ENCODE measurements at regions not wholly inside any gene's neighbourhood (a gene's known extent, or its start where the extent isn't known, plus 50 kb on each side); places are given as distances from the start of the nearest gene placed in this dataset.
"Not testable (repeated sequence)": the region's sequence is repeated elsewhere in the genome, so short reads cannot be mapped to it uniquely, and the experiment has no call there.

DNA sequence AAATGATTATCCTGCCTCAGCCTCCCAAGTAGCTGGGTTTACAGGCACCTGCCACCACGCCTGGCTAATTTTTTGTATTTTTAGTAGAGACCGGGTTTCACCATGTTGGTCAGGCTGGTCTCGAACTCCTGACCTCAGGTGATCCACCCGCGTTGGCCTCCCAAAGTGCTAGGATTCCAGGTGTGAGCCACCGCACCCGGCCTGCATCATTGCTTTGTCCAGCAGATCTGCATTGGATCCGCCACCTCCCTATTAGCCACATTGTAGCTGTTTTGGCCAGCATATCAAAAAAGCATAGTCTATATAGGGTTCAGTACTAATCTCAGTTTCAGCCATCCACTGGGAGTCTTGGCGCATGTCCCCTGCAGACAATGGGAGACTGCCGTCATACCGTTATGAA, 194.6 kb upstream of the SHH start:
- CTCF ChIA-PET (ENCODE audit: low intra/inter-chr PET ratio, low total read pairs); POLR2A ChIA-PET; ATAC-seq; H3K9me3 ChIP-seq (ENCODE audit: low read length); DNase-seq (ENCODE audit: low spot score); H3K79me2 ChIP-seq (ENCODE audit: insufficient read depth, low read length); H3K9ac ChIP-seq (ENCODE audit: insufficient read depth, low read depth, low read length); H3K4me2 ChIP-seq (ENCODE audit: low read depth, low read length); FAIRE-seq; H3K36me3 ChIP-seq (replicated peaks in 1 of 2; ENCODE audit: control insufficient read depth in 1 of 2, insufficient read depth in 2 of 2, low read length in 2 of 2); intact Hi-C loops (cut with micrococcal nuclease; ENCODE audit: unreplicated experiment); H3K27ac ChIP-seq (ENCODE audit: extremely low read length, insufficient read depth, low read length); BruUV-seq (replicated peaks); H2AFZ ChIP-seq (ENCODE audit: low read length); in situ Hi-C loops (cut with HindIII; ENCODE audit: extremely low pct_ligation_motif_present, low pct_unique_long_range_greater_than_20kb); H3K4me1 ChIP-seq (ENCODE audit: insufficient read depth, low read length); H3K4me3 ChIP-seq (replicated peaks in 1 of 3; ENCODE audit: insufficient read depth in 1 of 3, low read depth in 2 of 3, low read length in 3 of 3); H4K20me1 ChIP-seq (ENCODE audit: insufficient read depth, low read length): not testable (repeated sequence)
- 47% methylated on average over 11 of the region's 11 CpGs for WGBS (ENCODE audit: low lambda C conversion rate)
- peaks cover 1 to 40% of the 10 kb centered on the region in 2 experiments; a peak in 3 of 5 replicates for H3K27me3 ChIP-seq (ENCODE audit: control insufficient read depth in 1 of 2, insufficient read depth in 2 of 2, low read length in 2 of 2)

DNA sequence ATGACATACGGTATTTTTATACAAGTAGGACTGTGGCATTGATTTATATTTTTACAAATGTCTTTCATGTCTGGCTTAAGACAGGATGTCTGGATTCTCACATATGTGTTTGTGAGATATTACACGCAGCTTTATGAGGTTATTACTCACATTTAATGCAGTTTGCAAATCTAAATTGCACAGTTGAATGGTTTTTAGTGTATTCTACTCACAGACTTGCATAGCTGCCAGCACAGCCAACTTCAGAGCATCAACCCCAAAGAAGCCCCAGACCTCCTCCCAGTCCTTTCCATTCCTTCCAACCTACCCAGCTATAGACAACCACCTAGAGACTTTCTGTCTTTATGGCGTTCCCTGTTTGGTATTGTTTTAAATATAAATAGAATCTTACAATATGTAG, 193.8 kb upstream of the SHH start:
- CTCF ChIA-PET (ENCODE audit: low intra/inter-chr PET ratio, low total read pairs), result no interaction called here
- in situ Hi-C loops (cut with HindIII; ENCODE audit: extremely low pct_ligation_motif_present, low pct_unique_long_range_greater_than_20kb), result no loop called here
- intact Hi-C loops (cut with micrococcal nuclease; ENCODE audit: unreplicated experiment), result no loop called here
- Histone ChIP-seq H4K20me1 (ENCODE audit: insufficient read depth, low read length) (no peaks in the 10 kb centered on the region), H3K9ac (ENCODE audit: insufficient read depth, low read depth, low read length) (no peak overlapping the region), H3K27me3 (ENCODE audit: control insufficient read depth in 1 of 2, insufficient read depth in 2 of 2, low read length in 2 of 2) (peaks cover 1 to 46% of the 10 kb centered on the region in 2 experiments; a peak in 3 of 5 replicates), H3K4me2 (ENCODE audit: low read depth, low read length) (no peak overlapping the region), H3K4me3 (replicated peaks in 1 of 3; ENCODE audit: insufficient read depth in 1 of 3, low read depth in 2 of 3, low read length in 3 of 3) (no peak overlapping the region), H2AFZ (ENCODE audit: low read length) (no peak overlapping the region), H3K4me1 (ENCODE audit: insufficient read depth, low read length) (no peaks in the 10 kb centered on the region), H3K36me3 (replicated peaks in 1 of 2; ENCODE audit: control insufficient read depth in 1 of 2, insufficient read depth in 2 of 2, low read length in 2 of 2) (no peaks in the 10 kb centered on the region), H3K27ac (ENCODE audit: extremely low read length, insufficient read depth, low read length) (no peak overlapping the region), H3K9me3 (ENCODE audit: low read length) (no peaks in the 10 kb centered on the region), H3K79me2 (ENCODE audit: insufficient read depth, low read length) (no peaks in the 10 kb centered on the region)
- DNase-seq (ENCODE audit: low spot score) (no peak), ATAC-seq (no peak), FAIRE-seq (no peak)
- POLR2A ChIA-PET, result no interaction called here
- WGBS (ENCODE audit: low lambda C conversion rate), result 22% methylated on average over 3 of the region's 3 CpGs
- BruUV-seq (replicated peaks), result no TSS peak
- TF ChIP-seq, protein P1, sequence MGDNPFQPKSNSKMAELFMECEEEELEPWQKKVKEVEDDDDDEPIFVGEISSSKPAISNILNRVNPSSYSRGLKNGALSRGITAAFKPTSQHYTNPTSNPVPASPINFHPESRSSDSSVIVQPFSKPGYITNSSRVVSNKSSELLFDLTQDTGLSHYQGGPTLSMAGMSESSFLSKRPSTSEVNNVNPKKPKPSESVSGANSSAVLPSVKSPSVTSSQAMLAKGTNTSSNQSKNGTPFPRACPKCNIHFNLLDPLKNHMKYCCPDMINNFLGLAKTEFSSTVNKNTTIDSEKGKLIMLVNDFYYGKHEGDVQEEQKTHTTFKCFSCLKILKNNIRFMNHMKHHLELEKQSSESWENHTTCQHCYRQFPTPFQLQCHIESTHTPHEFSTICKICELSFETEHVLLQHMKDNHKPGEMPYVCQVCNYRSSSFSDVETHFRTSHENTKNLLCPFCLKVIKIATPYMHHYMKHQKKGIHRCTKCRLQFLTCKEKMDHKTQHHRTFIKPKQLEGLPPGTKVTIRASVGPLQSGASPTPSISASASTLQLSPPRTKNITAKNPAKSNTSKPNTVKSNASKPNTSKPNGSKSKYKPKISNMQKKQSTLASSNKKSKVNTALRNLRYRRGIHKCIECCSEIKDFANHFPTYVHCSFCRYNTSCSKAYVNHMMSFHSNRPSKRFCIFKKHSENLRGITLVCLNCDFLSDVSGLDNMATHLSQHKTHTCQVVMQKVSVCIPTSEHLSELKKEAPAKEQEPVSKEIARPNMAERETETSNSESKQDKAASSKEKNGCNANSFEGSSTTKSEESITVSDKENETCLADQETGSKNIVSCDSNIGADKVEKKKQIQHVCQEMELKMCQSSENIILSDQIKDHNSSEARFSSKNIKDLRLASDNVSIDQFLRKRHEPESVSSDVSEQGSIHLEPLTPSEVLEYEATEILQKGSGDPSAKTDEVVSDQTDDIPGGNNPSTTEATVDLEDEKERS (CRISPR knock-in tag; IDR thresholded peaks at IDR 0.05), result no peak
- TF ChIP-seq SMAD9 (CRISPR knock-in tag; IDR thresholded peaks at IDR 0.05) (no peak), ZBTB42 (CRISPR knock-in tag; IDR thresholded peaks at IDR 0.05) (no peak), RARG (CRISPR knock-in tag; IDR thresholded peaks at IDR 0.05; ENCODE audit: low read depth) (no peak), ZNF660 (CRISPR knock-in tag; IDR thresholded peaks at IDR 0.05; ENCODE audit: borderline replicate concordance, low read depth) (no peak), MEIS2 (CRISPR knock-in tag; IDR thresholded peaks at IDR 0.05) (no peak)
- TF ChIP-seq, protein P2, sequence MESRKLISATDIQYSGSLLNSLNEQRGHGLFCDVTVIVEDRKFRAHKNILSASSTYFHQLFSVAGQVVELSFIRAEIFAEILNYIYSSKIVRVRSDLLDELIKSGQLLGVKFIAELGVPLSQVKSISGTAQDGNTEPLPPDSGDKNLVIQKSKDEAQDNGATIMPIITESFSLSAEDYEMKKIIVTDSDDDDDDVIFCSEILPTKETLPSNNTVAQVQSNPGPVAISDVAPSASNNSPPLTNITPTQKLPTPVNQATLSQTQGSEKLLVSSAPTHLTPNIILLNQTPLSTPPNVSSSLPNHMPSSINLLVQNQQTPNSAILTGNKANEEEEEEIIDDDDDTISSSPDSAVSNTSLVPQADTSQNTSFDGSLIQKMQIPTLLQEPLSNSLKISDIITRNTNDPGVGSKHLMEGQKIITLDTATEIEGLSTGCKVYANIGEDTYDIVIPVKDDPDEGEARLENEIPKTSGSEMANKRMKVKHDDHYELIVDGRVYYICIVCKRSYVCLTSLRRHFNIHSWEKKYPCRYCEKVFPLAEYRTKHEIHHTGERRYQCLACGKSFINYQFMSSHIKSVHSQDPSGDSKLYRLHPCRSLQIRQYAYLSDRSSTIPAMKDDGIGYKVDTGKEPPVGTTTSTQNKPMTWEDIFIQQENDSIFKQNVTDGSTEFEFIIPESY (CRISPR knock-in tag; IDR thresholded peaks at IDR 0.05), result no peak

Measured in HepG2 (cell line).